ENCODE measurements at regions not wholly inside any gene's neighbourhood (a gene's known extent, or its start where the extent isn't known, plus 50 kb on each side); places are given as distances from the start of the nearest gene placed in this dataset.
"Not testable (repeated sequence)": the region's sequence is repeated elsewhere in the genome, so short reads cannot be mapped to it uniquely, and the experiment has no call there.

GRCh38 chr12:97005174-97005573 is 98.1 kb downstream of the NEDD1 start:
- no peak for DNase-seq (ENCODE audit: low read depth in 2 of 3, low spot score in 1 of 3)

- no peak for DNase-seq (ENCODE audit: low read depth in 2 of 3, low spot score in 1 of 3)
Measured at GRCh38 chr12:97005646-97006045, 98.6 kb downstream of the NEDD1 start.

GRCh38 chr12:97006585-97006984 is 99.5 kb downstream of the NEDD1 start:
- DNase-seq (ENCODE audit: low read depth in 2 of 3, low spot score in 1 of 3), result no peak

- DNase-seq (ENCODE audit: low read depth in 2 of 3, low spot score in 1 of 3), result no peak
Measured at GRCh38 chr12:97016163-97016562, 109.1 kb downstream of the NEDD1 start.

- DNase-seq (ENCODE audit: low read depth in 2 of 3, low spot score in 1 of 3), result no peak
Measured at GRCh38 chr12:97017213-97017612, 110.2 kb downstream of the NEDD1 start.

GRCh38 chr12:97022536-97023230 is 115.6 kb downstream of the NEDD1 start:
- no peak for DNase-seq (ENCODE audit: low read depth in 2 of 3, low spot score in 1 of 3)

GRCh38 chr12:97024393-97024792 is 117.3 kb downstream of the NEDD1 start:
- no peak for DNase-seq (ENCODE audit: low read depth in 2 of 3, low spot score in 1 of 3)

- no peak for DNase-seq (ENCODE audit: low read depth in 2 of 3, low spot score in 1 of 3)
Measured at GRCh38 chr12:97026901-97027300, 119.8 kb downstream of the NEDD1 start.

- no peak for DNase-seq (ENCODE audit: low read depth in 2 of 3, low spot score in 1 of 3)
Measured at GRCh38 chr12:97027482-97027881, 120.4 kb downstream of the NEDD1 start.

- DNase-seq (ENCODE audit: low read depth in 2 of 3, low spot score in 1 of 3), result no peak
Measured at GRCh38 chr12:97038131-97038530, 131.1 kb downstream of the NEDD1 start.

- DNase-seq (ENCODE audit: low read depth in 2 of 3, low spot score in 1 of 3), result no peak
Measured at GRCh38 chr12:97038834-97039233, 131.8 kb downstream of the NEDD1 start.

GRCh38 chr12:97046901-97047300 is 139.8 kb downstream of the NEDD1 start:
- no peak for DNase-seq (ENCODE audit: low read depth in 2 of 3, low spot score in 1 of 3)

- DNase-seq (ENCODE audit: low read depth in 2 of 3, low spot score in 1 of 3), result no peak
Measured at GRCh38 chr12:97047361-97047760, 140.3 kb downstream of the NEDD1 start.

- no peak for DNase-seq (ENCODE audit: low read depth in 2 of 3, low spot score in 1 of 3)
Measured at GRCh38 chr12:97048421-97049035, 141.5 kb downstream of the NEDD1 start.

GRCh38 chr12:97050509-97050908 is 143.5 kb downstream of the NEDD1 start:
- DNase-seq (ENCODE audit: low read depth in 2 of 3, low spot score in 1 of 3), result no peak

- no peak for DNase-seq (ENCODE audit: low read depth in 2 of 3, low spot score in 1 of 3)
Measured at GRCh38 chr12:97051341-97051740, 144.3 kb downstream of the NEDD1 start.

- no peak for DNase-seq (ENCODE audit: low read depth in 2 of 3, low spot score in 1 of 3)
Measured at GRCh38 chr12:97061171-97061570, 154.1 kb downstream of the NEDD1 start.

GRCh38 chr12:97063292-97063935 is 156.4 kb downstream of the NEDD1 start:
- no peak for DNase-seq (ENCODE audit: low read depth in 2 of 3, low spot score in 1 of 3)

GRCh38 chr12:97075161-97075933 is 168.3 kb downstream of the NEDD1 start:
- no peak for DNase-seq (ENCODE audit: low read depth in 2 of 3, low spot score in 1 of 3)

- no peak for DNase-seq (ENCODE audit: low read depth in 2 of 3, low spot score in 1 of 3)
Measured at GRCh38 chr12:97075934-97076630, 169.0 kb downstream of the NEDD1 start.

GRCh38 chr12:97076912-97077311 is 169.9 kb downstream of the NEDD1 start:
- not testable (repeated sequence) for DNase-seq (ENCODE audit: low read depth in 2 of 3, low spot score in 1 of 3)

Measured in stimulated activated CD4-positive, alpha-beta T cell treated with anti-CD3 and anti-CD28 coated beads, Interleukin-12 subunit alpha, Interleukin-12 subunit beta, amount 100 ng/mL, for 48 hours (primary cell).